ENCODE measurements at regions not wholly inside any gene's neighbourhood (a gene's known extent, or its start where the extent isn't known, plus 50 kb on each side); places are given as distances from the start of the nearest gene placed in this dataset.

- Histone ChIP-seq H3K27me3 (ENCODE audit: insufficient read depth, low read length, poor library complexity, severe bottlenecking) (no peaks in the 10 kb centered on the region), H3K4me3 (ENCODE audit: low read length) (no peak overlapping the region), H3K27ac (ENCODE audit: low read depth, low read length) (no peak overlapping the region), H3K9me3 (ENCODE audit: low read length) (no peaks in the 10 kb centered on the region), H3K4me1 (ENCODE audit: insufficient read depth, low read length) (no peaks in the 10 kb centered on the region), H3K36me3 (ENCODE audit: insufficient read depth, low read length) (no peaks in the 10 kb centered on the region)
- POLR2A ChIA-PET, result no interaction called here
- H3K36me3 Mint-ChIP-seq, result no peaks in the 10 kb centered on the region
- H3K27me3 Mint-ChIP-seq, result peaks cover 0 to 11% of the 10 kb centered on the region in 2 donors
- CTCF ChIA-PET, result no interaction called here
- H3K4me1 Mint-ChIP-seq, result no peaks in the 10 kb centered on the region
- no peak overlapping the region for H3K27ac Mint-ChIP-seq
- no peak overlapping the region for H3K4me3 Mint-ChIP-seq
- no peak for DNase-seq
- H3K9me3 Mint-ChIP-seq, result no peaks in the 10 kb centered on the region
These were observed 238.6 kb upstream of the ADAMTSL1 start for GRCh38 chr9:18235181-18235908.

DNA sequence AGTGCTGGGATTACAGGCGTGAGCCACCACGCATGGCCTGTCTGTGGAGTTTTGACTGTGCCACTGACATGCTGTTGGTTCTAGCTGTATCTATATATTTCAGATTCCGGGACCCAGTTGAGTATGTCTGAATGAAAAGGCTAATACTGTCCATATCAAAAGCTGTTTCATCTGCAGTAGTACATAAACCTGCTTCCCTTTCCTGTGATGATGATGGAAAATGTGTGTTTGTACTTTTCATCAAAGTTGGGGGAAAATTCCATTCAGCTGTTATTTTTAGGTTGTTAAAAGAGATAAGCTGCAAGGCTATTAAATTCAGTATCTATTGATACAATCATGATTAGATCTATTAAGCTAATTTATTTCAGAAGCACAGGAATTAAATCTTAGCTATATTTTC is 237.6 kb upstream of the ADAMTSL1 start:
- Histone ChIP-seq H3K9me3 (ENCODE audit: low read length) (no peaks in the 10 kb centered on the region), H3K4me1 (ENCODE audit: insufficient read depth, low read length) (no peaks in the 10 kb centered on the region), H3K4me3 (ENCODE audit: low read length) (no peak overlapping the region), H3K27me3 (ENCODE audit: insufficient read depth, low read length, poor library complexity, severe bottlenecking) (no peaks in the 10 kb centered on the region), H3K27ac (ENCODE audit: low read depth, low read length) (no peak overlapping the region), H3K36me3 (ENCODE audit: insufficient read depth, low read length) (no peaks in the 10 kb centered on the region)
- no peak overlapping the region for H3K27ac Mint-ChIP-seq
- ChIA-PET CTCF (no interaction called here), POLR2A (no interaction called here)
- no peak for DNase-seq
- H3K4me3 Mint-ChIP-seq, result no peak overlapping the region
- H3K27me3 Mint-ChIP-seq, result peaks cover 0 to 11% of the 10 kb centered on the region in 2 donors
- H3K36me3 Mint-ChIP-seq, result no peaks in the 10 kb centered on the region
- H3K4me1 Mint-ChIP-seq, result no peaks in the 10 kb centered on the region
- H3K9me3 Mint-ChIP-seq, result no peaks in the 10 kb centered on the region

DNA sequence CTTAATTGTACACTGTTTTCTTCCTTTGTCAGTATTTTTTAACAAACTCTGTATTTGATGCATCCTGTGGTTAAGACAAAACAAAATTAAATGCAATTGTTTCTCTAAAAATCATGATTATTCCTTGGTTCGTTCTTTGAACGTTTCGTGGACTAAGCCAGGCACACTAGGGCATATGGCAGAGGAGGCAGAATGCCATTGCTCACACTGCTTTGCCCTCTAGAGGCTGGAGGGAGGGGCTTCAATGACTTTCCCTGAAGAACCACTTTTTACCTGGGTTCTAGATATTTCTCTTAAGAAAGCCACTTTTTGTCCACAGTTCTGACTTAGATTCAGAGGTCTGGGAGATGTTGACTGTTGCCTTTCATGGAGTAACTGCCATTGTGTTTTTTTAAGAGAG is 236.2 kb upstream of the ADAMTSL1 start:
- H3K4me3 Mint-ChIP-seq, result no peak overlapping the region
- H3K27ac Mint-ChIP-seq, result no peak overlapping the region
- Histone ChIP-seq H3K4me1 (ENCODE audit: insufficient read depth, low read length) (no peaks in the 10 kb centered on the region), H3K9me3 (ENCODE audit: low read length) (no peaks in the 10 kb centered on the region), H3K27me3 (ENCODE audit: insufficient read depth, low read length, poor library complexity, severe bottlenecking) (no peaks in the 10 kb centered on the region), H3K27ac (ENCODE audit: low read depth, low read length) (no peak overlapping the region), H3K36me3 (ENCODE audit: insufficient read depth, low read length) (no peaks in the 10 kb centered on the region), H3K4me3 (ENCODE audit: low read length) (no peak overlapping the region)
- H3K4me1 Mint-ChIP-seq, result no peaks in the 10 kb centered on the region
- CTCF ChIA-PET, result interaction anchor here (1.0 kb wide), 1 partner anchor 18 kb away, joined by 4 read pairs; no protein-coding TSS in a partner anchor
- peaks cover 0 to 3% (median 0%) of the 10 kb centered on the region in 5 donors for H3K9me3 Mint-ChIP-seq
- POLR2A ChIA-PET, result no interaction called here
- H3K36me3 Mint-ChIP-seq, result no peaks in the 10 kb centered on the region
- peaks cover 0 to 11% of the 10 kb centered on the region in 2 donors for H3K27me3 Mint-ChIP-seq
- DNase-seq, result no peak

DNA sequence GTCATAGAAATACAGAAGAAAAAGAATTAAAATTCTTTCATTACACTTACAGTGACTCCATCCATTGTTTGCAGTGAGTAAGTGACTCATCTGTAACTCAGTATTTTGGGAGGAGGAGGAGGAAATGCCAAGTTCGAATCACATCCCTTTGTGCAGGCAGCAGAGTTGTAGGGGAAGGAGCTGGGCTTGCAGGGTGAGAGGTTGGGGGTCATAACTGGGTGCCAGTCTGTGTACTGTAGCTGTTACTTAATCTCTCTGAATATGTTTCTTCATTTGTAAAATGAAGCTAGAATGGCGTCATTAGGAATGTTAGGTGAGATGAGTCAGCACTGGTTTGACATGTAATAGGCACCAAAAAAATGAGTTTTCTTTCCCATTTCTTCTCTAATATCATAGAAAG is 235.7 kb upstream of the ADAMTSL1 start:
- H3K9me3 Mint-ChIP-seq, result peaks cover 0 to 3% (median 0%) of the 10 kb centered on the region in 5 donors
- no peak for DNase-seq
- CTCF ChIA-PET, result interaction anchor here (1.0 kb wide), 1 partner anchor 17 kb away, joined by 4 read pairs; no protein-coding TSS in a partner anchor

GRCh38 chr9:18238752-18239447 is 235.1 kb upstream of the ADAMTSL1 start:
- Mint-ChIP-seq H3K4me1 (no peaks in the 10 kb centered on the region), H3K4me3 (no peak overlapping the region), H3K27me3 (peaks cover 4 to 8% of the 10 kb centered on the region in 2 donors), H3K36me3 (no peaks in the 10 kb centered on the region), H3K27ac (no peak overlapping the region), H3K9me3 (peaks cover 0 to 5% (median 2%) of the 10 kb centered on the region in 5 donors)
- no peaks in the 10 kb centered on the region for H3K4me1 ChIP-seq (ENCODE audit: insufficient read depth, low read length)
- DNase-seq, result no peak
- H3K4me3 ChIP-seq (ENCODE audit: low read length), result no peak overlapping the region
- H3K27me3 ChIP-seq (ENCODE audit: insufficient read depth, low read length, poor library complexity, severe bottlenecking), result no peaks in the 10 kb centered on the region
- H3K36me3 ChIP-seq (ENCODE audit: insufficient read depth, low read length), result no peaks in the 10 kb centered on the region
- ChIA-PET POLR2A (no interaction called here), CTCF (interaction anchor here (1.0 kb wide), 1 partner anchor 16 kb away, joined by 4 read pairs; no protein-coding TSS in a partner anchor)
- H3K9me3 ChIP-seq (ENCODE audit: low read length), result no peaks in the 10 kb centered on the region
- no peak overlapping the region for H3K27ac ChIP-seq (ENCODE audit: low read depth, low read length)

More for the DNA sequence above, 235.7 kb upstream of the ADAMTSL1 start:
- Mint-ChIP-seq H3K36me3 (no peaks in the 10 kb centered on the region), H3K27me3 (peaks cover under 1 to 11% of the 10 kb centered on the region in 2 donors), H3K4me1 (no peaks in the 10 kb centered on the region), H3K27ac (no peak overlapping the region), H3K4me3 (no peak overlapping the region)
- H3K27ac ChIP-seq (ENCODE audit: low read depth, low read length), result no peak overlapping the region
- no peaks in the 10 kb centered on the region for H3K36me3 ChIP-seq (ENCODE audit: insufficient read depth, low read length)
- H3K27me3 ChIP-seq (ENCODE audit: insufficient read depth, low read length, poor library complexity, severe bottlenecking), result no peaks in the 10 kb centered on the region
- POLR2A ChIA-PET, result no interaction called here
- no peaks in the 10 kb centered on the region for H3K4me1 ChIP-seq (ENCODE audit: insufficient read depth, low read length)
- no peak overlapping the region for H3K4me3 ChIP-seq (ENCODE audit: low read length)
- no peaks in the 10 kb centered on the region for H3K9me3 ChIP-seq (ENCODE audit: low read length)

DNA sequence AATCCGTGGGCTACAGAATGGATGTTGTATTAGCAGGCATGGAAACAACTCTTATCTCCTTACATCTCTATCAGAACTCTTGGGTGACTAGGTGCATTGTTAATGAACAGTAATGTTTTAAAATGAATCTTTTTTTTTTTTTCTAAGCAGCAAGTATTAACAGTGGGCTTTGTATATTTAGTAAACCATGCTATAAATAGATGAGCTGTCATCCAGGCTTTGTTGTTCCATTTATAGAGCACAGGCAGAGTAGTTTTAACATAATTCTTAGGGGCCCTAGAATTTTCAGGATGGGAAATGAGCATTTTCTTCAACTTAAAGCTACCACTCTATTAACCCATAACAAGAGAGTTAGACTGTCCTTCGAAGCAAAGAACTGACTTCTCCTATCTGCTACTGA is 233.7 kb upstream of the ADAMTSL1 start:
- Mint-ChIP-seq H3K9me3 (peaks cover 0 to 5% (median 2%) of the 10 kb centered on the region in 5 donors), H3K4me1 (no peaks in the 10 kb centered on the region), H3K4me3 (no peak overlapping the region), H3K36me3 (no peaks in the 10 kb centered on the region), H3K27ac (no peak overlapping the region), H3K27me3 (peaks cover 4 to 12% of the 10 kb centered on the region in 2 donors)
- H3K27me3 ChIP-seq (ENCODE audit: insufficient read depth, low read length, poor library complexity, severe bottlenecking), result no peaks in the 10 kb centered on the region
- H3K4me3 ChIP-seq (ENCODE audit: low read length), result no peak overlapping the region
- H3K36me3 ChIP-seq (ENCODE audit: insufficient read depth, low read length), result no peaks in the 10 kb centered on the region
- no peak for DNase-seq
- no peak overlapping the region for H3K27ac ChIP-seq (ENCODE audit: low read depth, low read length)
- ChIA-PET POLR2A (no interaction called here), CTCF (no interaction called here)
- no peaks in the 10 kb centered on the region for H3K9me3 ChIP-seq (ENCODE audit: low read length)
- no peaks in the 10 kb centered on the region for H3K4me1 ChIP-seq (ENCODE audit: insufficient read depth, low read length)

- H3K4me3 ChIP-seq (ENCODE audit: low read length), result no peak overlapping the region
These were observed 228.0 kb upstream of the ADAMTSL1 start for GRCh38 chr9:18245911-18246310.

GRCh38 chr9:18250053-18250452 is 223.9 kb upstream of the ADAMTSL1 start:
- no peak overlapping the region for H3K4me3 Mint-ChIP-seq
- no peak overlapping the region for H3K27ac Mint-ChIP-seq
- ChIA-PET POLR2A (no interaction called here), CTCF (no interaction called here)
- no peaks in the 10 kb centered on the region for H3K9me3 Mint-ChIP-seq
- no peaks in the 10 kb centered on the region for H3K4me1 Mint-ChIP-seq
- no peak overlapping the region for H3K27ac ChIP-seq (ENCODE audit: low read depth, low read length)
- peaks cover 4% of the 10 kb centered on the region for H3K27me3 ChIP-seq (ENCODE audit: insufficient read depth, low read length, poor library complexity, severe bottlenecking)
- H3K27me3 Mint-ChIP-seq, result peaks cover 0 to 6% of the 10 kb centered on the region in 2 donors
- H3K36me3 Mint-ChIP-seq, result no peaks in the 10 kb centered on the region
- no peaks in the 10 kb centered on the region for H3K9me3 ChIP-seq (ENCODE audit: low read length)
- no peak for DNase-seq
- no peak overlapping the region for H3K4me3 ChIP-seq (ENCODE audit: low read length)
- no peaks in the 10 kb centered on the region for H3K4me1 ChIP-seq (ENCODE audit: insufficient read depth, low read length)
- no peaks in the 10 kb centered on the region for H3K36me3 ChIP-seq (ENCODE audit: insufficient read depth, low read length)

More at GRCh38 chr9:18245911-18246310, 228.0 kb upstream of the ADAMTSL1 start:
- no peak for DNase-seq
- H3K27ac Mint-ChIP-seq, result no peak overlapping the region
- Histone ChIP-seq H3K27me3 (ENCODE audit: insufficient read depth, low read length, poor library complexity, severe bottlenecking) (peaks cover 4% of the 10 kb centered on the region), H3K9me3 (ENCODE audit: low read length) (no peaks in the 10 kb centered on the region), H3K36me3 (ENCODE audit: insufficient read depth, low read length) (no peaks in the 10 kb centered on the region), H3K27ac (ENCODE audit: low read depth, low read length) (no peak overlapping the region), H3K4me1 (ENCODE audit: insufficient read depth, low read length) (no peaks in the 10 kb centered on the region)
- peaks cover 5 to 10% of the 10 kb centered on the region in 2 donors for H3K27me3 Mint-ChIP-seq
- ChIA-PET CTCF (no interaction called here), POLR2A (no interaction called here)
- H3K4me3 Mint-ChIP-seq, result no peak overlapping the region
- H3K36me3 Mint-ChIP-seq, result no peaks in the 10 kb centered on the region
- H3K9me3 Mint-ChIP-seq, result peaks cover 0 to 5% (median 2%) of the 10 kb centered on the region in 5 donors
- H3K4me1 Mint-ChIP-seq, result no peaks in the 10 kb centered on the region
